ENCODE measurements at regions not wholly inside any gene's neighbourhood (a gene's known extent, or its start where the extent isn't known, plus 50 kb on each side); places are given as distances from the start of the nearest gene placed in this dataset.
"Not testable (repeated sequence)": the region's sequence is repeated elsewhere in the genome, so short reads cannot be mapped to it uniquely, and the experiment has no call there.

DNA sequence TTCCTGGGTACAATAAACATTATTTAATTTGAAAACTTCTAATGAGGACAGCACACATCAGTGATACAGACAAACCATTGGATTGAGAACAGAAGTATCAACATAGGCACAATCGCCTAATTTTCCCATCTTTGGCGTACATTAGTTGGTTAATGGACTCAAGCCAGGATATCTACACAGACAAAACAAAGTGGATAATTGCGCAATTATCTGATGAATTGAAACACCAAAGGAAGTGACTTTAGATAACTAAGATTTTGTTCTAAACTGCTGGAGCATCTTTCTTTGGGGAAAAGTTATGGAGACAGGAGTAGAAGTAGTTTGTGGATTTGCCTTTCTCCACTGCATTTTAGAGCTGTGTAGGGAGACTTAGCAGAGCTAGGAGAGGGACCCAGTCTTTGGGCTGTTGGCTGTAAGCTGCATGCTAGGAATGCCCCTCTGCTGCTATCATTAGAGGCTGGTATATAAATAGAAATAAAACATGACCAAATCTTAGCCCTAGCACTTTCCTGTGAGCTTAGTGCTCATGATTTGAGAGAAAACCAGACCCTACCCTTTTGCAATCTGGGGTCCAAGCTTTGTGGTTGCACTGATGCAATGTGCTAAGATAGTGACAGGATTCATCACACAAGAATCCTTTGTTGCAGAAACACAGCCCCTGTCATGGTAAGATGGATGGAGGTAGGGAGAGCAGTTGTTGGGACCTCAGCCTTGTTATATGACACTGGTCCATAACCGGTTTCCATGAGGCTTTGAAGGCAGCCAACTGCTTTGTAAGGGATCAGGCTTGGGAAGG, 264.5 kb upstream of the PIK3C3 start:
- no peak for DNase-seq

DNA sequence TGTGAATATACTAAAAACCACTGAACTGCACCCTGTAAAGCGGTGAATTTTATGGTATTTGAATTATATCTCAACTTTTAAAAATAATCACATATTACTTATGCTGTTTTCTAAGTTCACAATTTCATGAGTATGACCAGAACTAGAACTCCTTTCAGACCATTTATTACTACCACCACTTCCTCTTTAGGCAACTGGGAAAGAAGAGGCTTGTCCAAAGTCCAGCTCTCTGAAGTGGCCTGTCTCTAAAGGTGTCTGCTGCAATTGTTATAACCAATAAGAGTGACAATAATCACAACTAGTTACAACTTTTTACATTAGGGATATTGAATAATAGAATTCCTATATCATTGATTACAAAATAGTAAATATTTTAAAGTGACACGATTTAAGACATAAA, 267.9 kb upstream of the PIK3C3 start:
- no peak for DNase-seq

DNA sequence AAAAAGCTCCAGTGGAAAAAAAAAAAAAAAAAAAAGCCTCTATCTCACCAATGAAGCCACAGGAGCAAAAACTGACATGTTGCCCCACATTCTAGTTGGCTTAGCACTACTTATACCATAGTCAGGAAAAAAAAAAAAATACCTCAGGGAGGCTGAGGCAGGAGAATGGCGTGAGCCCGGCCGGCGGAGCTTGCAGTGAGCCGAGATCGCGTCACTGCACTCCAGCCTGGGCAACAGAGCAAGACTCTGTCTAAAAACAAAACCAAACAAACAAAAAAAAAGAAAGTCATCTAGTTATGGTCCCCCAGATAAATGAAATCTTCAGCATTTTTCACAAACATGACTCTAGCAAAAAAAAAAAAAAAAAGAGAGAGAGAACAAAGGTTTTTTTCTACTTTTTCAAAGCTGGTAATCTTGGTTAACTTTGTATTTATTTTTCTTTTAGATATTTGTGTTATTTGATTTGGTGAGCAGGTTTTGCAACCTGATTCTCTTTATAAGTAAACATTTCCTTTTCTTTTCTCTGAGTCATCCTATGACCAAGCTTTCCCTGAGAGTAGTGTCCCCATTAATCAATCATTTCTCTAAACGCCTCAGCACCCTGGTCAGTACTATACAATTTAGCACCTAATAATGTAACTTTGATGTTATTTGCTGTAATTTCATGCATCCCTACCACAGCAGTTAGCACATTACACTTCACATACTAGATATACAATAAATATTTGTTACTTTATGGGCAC, 273.7 kb upstream of the PIK3C3 start:
- no peak for DNase-seq

DNA sequence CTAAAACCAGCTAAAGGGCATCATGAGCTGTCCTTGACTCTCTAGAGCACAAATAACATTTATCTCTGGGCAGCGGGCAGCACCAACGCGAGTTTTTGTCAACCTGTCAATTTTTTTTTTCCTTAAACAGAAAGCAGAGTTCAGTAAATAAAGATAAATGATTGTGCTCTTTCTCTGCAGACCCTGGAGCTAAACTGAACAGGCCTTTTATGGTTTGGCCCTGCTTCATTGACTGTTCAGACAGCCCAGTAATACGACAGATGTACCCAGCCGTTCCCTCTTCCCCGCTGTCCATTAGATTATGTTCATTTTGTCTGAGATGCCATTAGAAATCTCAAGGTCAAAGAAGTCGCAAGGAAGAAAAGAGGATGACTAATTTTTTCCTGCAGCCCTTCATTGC, 280.5 kb upstream of the PIK3C3 start:
- DNase-seq, result no peak

DNA sequence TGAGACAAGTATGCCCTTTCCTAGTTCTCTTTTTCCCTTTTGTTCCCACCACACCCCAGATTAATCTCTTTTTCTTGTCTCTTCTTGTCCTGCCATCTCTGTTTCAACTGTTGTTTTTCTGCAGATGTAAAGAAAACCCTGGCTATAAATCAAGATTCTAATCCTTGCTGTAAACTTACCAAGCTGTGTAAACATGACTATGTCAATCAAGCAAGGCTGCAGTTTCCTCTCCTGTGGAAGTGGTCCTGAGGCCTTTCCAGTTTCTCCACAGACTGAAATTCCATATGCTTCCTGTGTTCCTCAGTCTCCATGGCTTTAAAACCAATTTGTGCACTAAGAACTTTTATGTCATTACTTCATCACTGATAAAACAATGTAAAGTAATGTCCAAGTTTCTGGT, 288.8 kb upstream of the PIK3C3 start:
- no peak for DNase-seq

DNA sequence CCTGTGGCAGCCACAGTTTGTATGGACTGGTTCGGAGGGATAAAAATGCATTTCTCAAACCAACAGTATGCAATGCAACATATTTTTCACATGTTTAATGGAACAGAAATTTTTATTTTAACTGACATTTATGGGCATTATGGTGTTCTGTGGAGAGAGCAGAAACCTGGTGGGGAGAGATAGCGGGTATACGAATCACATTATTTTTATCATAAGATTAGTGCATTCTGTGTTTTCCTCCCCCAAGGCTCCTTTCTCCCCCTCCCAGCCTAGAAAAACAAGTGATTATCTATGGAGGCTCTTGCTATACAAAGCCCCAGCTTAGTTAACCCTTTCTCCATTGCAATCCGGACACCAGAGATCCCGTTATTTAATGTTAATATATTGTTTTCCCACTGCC, 289.8 kb upstream of the PIK3C3 start:
- DNase-seq, result no peak

DNA sequence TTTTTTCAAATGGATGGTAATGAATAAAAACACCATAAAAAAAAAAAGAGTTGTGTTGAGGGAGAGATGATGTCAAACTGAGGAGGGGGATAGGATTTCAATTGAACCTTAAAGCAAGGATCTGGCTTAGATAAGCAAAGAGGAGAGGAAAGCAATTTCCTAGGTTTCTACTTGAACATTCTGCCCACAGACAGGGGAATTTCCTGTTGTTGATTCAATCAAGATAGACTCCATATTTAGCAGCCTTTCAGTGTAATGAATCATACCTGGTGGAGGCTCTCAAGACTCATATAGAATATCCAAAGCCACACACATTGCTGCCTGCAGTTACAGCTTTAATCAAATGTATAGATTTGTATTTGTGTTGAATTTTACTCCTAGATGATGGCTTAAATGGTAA, 294.4 kb upstream of the PIK3C3 start:
- DNase-seq, result no peak

DNA sequence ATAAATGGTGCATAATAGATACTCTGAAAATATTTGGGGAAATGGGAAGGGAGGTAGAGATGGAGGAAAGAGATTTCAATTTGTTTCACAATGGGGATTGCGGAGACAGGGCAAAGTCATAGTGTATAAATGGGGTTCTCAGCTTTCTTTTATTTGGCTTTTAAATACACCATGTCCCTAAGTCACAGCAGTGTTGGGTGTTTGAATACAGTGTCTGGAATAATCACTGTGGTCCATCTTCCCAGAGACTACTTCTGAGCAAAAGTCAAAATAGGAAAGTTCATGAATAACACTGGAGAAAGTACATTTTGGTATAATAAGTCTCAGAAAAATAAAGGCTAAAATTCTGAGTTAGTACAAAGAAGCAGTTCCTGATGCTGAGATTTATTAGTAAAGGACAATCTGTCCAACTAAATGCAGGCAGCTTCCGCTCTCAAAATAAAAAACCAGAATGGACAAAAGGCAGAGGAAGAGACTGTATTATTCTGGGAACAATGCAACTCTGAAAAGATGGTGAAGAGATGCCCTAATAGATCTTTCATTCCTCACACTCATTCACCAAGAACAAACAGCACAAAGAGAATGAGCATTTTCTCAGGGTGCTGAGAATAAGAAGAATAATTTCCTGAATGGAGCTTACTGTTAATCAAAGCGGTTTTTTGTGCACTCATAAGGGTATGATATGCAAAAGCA, 295.4 kb upstream of the PIK3C3 start:
- no peak for DNase-seq

DNA sequence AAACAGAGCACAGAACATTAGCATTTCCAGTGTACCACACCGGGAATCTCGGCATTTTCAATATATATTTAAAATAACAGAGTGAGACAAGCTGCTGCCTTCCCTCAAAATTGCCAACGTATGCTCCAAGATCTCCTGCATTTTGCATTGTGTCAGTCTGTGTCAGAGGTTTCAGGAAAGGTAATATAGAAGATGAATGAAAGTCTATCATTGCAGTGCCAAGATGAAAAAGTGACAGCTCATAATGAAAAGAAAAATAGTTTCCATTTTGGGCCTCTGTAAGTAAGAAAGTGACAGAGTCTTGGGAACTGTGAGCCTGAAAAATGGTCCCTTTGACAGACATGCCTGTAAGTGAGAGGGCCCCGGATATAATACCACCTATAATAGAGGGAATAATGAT, 297.8 kb upstream of the PIK3C3 start:
- DNase-seq, result no peak

DNA sequence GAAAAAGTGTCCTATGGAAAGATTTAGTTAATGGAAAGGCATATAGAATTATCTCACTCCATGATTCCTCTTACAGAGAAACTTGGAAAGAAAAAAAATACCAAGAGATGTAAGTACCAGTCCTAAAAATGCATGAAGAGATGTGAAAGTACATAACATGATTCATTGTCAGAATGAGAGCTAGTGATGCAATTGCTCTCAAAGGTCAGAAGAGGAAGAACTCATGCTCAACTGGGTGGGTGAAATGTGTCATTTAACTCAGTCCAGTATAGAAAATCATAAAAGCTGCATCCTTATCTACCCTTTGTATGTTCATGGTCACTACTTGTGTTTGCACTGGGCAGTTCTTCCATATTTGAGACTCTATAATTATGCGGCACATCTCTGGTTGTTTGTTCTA, 300.0 kb upstream of the PIK3C3 start:
- no peak for DNase-seq

DNA sequence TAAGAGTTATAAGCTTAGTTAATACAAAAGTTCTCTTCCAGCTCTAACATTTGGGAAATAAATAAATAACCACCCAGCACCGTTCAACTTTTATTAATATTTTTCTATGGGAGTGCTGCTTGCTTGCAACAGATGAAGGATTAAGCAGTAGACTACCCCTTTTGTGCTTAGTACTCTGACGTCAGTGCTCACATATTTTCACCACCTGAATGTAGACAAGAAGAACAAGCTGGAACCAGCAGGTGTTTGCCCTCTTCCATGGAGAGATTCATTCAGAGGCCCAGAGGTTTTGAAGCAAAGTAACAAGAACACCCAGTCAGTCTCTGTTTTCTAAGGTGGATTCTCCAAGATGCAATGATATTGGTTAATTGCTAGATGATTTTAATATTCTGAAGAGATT, 307.1 kb upstream of the PIK3C3 start:
- no peak for DNase-seq

DNA sequence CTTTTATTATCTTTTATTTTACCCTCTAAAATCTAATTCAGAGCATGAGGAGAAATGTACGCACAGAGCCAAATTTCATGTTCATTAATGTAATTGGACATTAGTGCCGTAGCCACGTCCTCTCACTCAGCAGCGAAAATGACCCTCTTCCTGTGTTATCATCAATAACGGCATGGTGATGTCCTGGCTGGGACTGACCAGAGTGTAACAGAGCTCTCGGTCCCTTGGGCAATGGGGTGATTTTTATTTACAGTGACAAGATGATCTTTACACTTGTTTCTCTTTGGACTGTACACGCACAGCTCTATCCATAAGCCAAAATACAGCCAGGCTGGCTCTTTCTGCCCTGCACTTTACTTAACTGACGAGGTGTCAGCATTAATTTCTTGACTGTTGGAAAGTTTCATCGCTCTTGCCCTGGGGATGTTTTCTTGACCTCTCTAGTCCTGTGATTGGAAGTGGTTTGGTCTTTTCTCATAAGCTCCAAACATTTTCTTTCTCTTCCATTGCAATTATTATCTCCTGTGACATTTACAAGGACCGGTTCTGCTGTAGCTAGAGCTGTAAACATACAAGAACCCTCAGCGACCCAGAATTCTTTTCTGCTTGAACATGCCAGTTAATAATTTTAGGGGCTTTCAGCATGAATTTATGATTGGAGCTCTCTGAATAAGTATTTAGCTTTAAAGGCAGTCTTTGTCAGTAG, 308.0 kb upstream of the PIK3C3 start:
- DNase-seq, result no peak

DNA sequence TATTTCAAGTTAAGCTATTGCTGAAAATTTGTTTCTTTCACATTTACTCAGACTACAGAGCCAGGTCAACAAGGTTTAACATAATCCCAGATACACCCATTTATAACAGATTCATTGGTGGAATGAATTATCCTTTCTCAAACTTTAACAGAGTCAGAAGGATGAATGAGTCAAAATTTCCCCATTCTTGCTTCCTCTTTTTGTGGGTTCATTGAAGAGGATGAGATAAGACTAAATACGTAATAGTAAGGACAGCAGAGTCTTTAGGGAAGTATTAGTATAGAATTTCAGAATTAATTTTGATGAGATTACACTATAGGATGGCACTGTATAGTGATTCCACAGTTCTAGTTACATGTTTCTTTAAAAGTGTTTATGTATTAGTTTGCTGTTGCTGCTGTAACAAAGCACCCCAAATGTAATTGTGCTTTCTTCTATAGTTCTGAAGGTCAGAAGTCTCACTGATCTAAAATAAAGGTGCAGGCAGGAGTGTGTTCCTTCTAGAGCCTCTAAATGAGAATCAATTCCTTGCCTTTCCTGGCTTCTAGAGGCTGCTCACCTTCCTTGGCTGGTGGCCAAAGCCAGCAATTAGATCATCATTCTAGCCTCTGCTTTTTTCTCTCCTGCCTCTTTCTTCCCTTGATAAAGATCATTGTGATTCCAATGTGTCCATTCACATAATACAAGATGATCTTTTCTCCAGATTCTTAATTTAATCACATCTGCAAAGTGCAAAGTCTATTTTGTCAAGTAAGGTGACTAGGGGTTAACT, 309.3 kb upstream of the PIK3C3 start:
- no peak for DNase-seq

DNA sequence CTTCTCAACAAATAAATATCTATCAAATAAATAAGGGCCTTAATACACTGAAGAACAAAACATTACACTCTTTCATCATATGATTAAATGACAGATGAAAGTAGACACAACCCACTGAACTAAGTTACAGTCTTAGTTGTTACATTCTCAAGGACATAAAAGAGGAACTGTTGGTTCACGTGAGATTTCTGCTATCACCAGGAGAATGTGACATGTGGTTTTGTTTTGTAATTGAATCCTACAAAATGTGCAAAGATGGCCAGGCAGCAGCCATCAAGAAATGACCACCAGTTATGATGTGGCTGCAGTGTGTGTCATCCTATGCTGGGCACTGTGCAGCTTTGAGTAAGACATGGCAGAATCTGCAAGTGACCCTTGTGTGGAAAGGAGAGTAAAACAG, 310.6 kb upstream of the PIK3C3 start:
- DNase-seq, result no peak

DNA sequence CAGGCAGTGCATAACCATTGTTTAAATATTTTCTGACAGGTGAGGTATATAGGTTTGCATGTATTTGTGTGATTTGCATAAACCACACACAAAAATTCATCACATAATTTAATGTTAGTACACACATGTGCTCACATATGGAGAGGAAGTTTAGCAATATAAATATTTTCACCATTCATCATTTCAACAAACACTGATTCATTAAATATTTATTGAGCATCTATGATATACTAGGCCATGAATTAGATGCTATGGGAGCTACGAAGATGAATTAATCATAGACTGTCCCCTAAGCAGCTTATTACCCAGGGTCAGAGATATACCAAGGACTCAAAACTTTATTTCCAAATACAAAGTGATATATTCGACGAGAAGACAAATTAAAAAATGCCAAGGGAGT, 311.6 kb upstream of the PIK3C3 start:
- DNase-seq, result no peak

DNA sequence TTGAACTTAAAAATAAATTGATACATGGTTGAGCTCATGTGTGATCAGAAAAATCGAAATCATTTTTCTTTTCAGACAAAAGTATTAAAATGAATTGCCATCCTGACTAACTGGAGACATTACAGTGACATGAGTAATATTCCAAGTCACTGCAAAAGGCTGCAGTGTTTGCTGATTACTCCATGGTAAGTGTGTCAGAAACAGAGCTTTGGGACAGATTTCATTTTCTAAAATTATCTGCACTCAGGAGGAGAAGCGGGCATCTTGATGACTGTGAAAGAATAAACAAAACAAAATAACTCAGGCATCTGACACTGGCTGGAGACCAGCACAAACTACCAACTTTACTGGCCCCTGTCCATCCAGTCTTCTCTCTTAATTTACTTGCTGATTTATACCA, 312.3 kb upstream of the PIK3C3 start:
- DNase-seq, result no peak

DNA sequence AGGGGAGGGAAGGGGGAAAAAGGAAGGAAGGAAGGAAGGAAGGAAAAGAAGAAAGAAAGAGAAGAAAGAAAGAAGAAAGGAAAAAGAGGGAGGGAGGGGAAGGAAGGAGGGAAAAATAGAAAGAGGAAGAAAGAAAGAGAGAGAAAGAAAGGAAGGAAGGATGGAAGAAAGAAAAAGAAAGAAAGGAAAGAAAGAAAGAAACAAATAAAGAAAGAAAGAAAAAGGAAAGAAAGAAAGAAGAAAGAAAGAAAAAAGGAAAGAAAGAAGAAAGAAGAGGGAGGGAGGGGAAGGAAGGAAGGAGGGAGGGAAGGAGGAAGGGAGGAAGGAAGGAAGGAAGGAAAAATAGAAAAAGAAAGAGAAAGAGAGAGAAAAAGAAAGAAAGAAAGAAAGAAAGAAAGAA, 315.8 kb upstream of the PIK3C3 start:
- no peak for DNase-seq

DNA sequence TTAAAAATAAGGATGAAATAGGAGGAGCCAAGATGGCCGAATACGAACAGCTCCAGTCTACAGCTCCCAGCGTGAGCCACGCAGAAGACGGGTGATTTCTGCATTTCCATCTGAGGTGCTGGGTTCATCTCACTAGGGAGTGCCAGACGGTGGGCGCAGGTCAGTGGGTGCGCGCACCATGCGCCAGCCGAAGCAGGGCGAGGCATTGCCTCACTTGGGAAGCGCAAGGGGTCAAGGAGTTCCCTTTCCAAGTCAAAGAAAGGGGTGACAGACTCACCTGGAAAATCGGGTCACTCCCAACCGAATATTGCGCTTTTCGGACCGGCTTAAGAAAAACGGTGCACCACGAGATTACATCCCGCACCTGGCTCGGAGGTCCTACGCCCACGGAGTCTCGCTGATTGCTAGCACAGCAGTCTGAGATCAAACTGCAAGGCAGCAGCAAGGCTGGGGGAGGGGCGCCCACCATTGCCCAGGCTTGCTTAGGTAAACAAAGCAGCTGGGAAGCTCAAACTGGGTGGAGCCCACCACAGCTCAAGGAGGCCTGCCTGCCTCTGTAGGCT, 323.2 kb upstream of the PIK3C3 start:
- not testable (repeated sequence) for DNase-seq

DNA sequence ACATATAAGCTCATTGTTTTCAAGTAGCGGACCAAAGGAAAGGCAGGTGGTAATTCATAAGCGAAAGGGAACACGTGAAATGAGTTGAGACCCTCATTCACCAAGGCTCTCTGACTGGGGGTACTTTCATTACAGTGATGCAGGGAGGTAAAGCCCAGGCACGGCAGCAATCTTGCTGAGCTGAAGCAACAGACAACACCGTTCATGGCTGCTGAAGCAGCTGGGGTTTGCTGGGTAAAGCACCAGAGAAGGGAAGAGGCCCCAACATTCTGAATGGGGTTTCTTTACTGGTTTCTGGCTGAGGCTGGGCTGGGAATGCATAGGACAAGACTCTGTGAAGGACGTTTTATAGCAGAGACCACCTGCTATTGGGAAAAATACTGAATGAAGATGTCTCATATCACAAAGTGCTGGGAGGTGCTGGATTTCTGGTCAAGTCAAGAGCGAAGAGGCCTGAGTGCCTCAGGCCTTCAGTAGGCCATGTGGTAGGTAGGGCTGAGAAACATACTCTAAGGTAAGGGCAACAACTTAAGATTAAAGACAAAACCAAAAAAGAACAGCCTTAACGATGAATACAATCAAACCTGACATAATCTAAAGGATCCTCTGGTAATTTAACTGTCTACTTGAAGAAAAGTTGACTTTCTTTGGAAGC, 324.7 kb upstream of the PIK3C3 start:
- DNase-seq, result no peak

DNA sequence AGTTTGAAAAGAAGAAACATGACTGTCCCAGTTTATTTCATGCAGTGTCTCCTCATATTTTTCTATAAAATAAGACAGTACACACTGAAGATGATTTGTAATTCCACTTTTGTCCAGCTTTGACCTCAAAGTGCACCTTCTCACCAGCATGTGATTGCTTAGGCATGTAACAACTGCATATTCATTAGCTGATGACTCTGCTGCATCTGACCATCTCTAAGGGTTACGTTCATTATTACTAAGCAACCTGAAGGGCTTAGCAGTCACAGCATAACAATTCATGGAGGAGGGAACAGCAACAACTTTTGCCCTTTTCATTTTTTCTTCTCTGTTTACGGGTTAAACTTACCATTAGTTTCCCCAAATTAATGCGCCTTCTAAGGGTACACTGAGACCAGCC, 330.6 kb upstream of the PIK3C3 start:
- no peak for DNase-seq

DNA sequence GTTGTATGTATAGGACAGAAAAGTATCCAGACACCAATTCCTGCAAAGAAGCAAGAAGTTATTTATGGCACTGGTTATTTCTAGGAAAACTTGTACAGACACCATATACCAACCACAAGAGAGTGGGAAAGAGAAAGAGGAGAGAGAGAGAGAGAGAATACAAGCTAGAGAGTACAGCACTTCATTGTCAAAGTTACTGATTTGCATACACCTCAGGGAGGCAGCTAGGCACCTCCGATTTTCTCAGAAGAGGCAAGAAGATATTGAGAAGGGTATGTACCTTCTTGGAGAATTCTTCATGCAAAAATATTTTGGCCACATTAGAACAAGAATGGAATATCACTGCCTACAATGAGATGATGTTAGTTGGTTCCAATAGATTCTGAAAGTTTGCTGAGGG, 333.9 kb upstream of the PIK3C3 start:
- no peak for DNase-seq

DNA sequence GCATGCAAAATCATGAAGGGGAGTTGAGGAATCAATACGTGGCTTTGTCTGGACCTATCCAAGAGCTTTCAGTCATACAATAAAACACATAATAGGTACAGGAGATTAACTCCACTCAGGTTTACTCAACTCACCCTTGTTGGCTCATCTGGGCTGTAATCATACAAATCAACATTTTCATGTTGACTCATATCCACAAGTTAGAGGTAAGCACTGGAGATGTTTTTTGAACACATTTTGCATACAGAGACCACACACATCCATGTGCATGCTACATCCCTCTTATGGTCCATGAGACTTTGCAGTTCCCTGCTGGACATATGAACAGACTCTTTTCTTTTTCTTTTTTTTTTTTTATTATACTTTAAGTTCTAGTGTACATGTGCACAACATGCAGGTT, 336.9 kb upstream of the PIK3C3 start:
- no peak for DNase-seq
